GM19397 (cell line): ENCODE measurements at regions not wholly inside any gene's neighbourhood (a gene's known extent, or its start where the extent isn't known, plus 50 kb on each side); places are given as distances from the start of the nearest gene placed in this dataset.
"Not testable (repeated sequence)": the region's sequence is repeated elsewhere in the genome, so short reads cannot be mapped to it uniquely, and the experiment has no call there.

Source experiments
- ATAC-seq: cut with Tn5 transposase; IDR thresholded peaks from one replicate; pipeline ENCODE4 v1.9.1; 2021; ENCODE audit warnings: mild to moderate bottlenecking, moderate library complexity; ENCODE audit not compliant: unreplicated experiment

DNA sequence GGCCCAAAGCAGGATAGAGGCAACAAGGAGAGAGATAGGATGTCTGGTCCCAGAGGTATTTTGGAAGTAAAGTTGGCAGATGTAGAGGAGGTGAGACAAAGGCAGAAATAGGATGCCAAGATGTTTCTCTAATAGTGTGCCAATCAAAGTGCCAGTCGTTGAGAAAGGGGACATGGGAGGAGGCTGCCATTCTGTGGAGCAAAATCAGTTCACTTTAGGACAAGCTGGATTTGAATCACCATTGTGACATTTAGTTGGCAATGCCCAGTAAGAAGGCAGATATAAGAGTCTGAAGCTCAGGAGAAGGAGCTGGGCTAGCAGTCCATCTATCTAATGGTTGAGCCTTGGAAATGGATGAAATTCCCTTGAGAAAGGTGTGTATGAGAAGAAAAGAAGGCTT is 53.8 kb downstream of the ADRB2 start:
- no peak for ATAC-seq

DNA sequence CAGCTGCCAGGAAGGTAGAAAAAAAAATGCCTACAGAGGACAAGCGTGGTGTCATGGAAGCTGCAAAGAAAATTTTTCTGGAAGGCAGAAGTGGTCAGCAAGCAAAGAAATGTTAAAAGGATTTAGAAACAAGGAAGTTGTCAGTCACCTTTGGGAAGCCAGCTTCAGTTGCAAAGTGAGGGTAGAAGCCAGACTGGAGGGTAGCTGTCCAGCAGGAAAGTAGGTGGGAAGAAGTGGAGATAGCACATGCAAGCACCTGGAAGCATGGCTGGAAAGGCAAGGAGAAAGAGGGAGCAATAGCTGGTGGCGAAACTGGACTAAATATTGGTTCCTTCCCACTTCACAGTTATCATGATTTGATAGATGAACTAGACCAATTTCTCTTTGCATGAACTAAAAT is 54.3 kb downstream of the ADRB2 start:
- no peak for ATAC-seq

DNA sequence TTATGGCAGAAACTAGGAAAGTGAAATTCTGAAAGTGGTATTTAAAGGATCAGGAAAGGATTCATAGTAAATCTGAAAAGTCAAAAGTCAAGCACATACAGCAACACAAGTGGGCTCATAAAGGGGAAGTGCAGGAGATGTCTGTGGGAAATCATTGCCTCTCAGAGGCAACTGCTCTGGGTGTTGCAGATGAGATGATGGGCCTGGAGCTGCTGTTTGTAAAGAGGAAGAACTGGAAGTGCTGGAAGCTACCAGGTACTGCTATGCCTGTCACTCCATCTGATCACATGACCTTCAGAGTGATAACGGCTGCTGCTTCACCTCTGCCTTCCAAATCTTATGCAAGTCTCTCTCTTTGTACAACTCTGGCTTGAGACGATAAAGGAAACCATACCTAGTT is 55.9 kb downstream of the ADRB2 start:
- ATAC-seq = no peak

DNA sequence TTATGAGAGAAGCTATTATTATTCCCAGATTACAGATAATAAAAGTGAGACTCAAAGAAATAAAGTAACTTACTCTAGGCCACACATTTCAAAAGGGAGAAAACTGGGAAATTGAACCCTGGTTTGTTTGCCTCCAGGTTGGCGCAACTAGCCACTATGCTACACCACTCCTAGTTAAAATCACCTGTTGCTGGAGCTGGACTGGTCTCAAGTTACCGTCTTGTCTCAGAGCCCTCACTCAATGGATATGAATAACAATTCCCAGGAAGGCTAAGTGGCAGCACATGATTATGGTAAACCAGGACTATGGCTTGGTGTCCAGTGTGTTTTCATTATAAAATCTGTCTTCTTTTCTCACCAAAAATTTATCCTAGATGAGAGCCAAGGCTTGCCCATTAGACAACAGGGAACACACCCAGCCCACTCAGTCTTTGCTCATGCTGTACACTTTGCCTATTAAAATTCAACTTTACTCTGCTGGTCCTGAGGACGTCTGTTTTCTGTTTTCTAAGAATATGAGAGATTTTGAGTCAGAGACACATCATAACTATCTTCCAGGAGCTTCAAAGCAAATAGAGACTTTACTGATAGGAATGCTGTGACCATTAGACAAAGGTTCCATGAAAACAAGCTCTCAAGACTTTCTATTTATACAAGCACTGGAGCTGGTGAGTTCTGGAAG is 58.1 kb downstream of the ADRB2 start:
- ATAC-seq = no peak

DNA sequence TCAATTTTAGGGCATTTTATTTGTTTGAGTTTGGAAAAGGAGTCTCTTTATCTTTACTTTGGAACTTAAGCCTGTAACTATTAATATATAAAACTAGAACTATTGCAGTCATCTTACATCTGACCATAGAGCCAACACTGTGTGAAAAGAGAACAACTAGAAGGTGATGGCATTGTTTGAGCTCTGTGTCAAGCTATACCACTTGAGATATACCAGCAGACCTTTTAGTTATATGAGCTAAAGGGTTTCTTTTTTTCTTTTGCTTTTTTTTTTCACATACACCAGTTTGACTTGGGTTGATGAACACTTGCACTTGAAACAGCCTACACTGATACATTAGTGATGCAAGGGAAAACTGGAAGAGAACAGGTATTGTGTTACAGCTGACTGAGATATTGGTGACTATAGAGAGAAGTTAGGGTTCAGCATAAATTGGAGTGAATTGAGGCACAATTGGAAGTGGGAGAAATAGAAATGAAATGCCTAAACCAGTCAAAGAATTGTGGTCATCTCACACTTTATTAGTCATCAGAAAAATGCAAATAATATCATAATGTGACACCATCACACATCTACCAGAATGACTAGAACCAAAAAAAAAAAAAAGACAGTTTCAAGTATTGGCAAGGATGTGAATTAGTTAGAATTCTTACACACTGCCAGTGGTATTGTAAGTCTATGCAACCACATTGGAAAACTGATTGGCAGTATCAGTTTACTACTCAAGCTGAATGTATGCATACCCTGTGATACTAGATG is 60.9 kb downstream of the ADRB2 start:
- no peak for ATAC-seq

DNA sequence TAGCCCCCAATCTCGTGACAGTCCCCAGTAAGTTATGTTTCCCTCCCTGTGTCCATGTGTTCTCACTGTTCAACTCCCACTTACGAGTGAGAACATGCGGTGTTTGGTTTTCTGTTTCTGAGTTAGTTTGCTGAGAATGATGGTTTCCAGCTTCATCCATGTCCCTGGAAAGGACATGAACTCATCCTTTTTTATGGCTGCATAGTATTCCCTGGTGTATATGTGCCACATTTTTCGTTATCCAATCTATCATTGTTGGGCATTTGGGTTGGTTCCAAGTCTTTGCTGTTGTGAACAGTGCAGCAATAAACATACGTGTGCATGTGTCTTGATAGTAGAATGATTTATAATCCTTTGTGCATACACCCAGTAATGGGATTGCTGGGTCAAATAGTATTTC is 63.5 kb downstream of the ADRB2 start:
- not testable (repeated sequence) for ATAC-seq

DNA sequence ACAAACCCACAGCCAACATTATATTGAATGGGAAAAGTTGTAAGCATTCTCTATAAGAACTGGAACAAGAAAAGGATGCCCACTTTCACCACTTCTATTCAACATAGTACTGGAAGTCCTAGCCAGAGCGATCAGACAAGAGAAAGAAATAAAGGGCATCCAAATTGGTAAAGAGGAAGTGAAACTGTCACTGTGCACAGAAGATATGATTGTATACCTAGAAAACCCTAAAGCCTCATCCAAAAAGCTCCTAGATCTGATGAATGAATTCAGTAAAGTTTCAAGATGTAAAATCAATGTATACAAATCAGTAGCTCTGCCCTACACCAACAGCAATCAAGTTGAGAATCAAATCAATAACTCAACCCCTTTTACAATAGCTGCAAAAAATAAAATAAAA is 69.0 kb downstream of the ADRB2 start:
- not testable (repeated sequence) for ATAC-seq

DNA sequence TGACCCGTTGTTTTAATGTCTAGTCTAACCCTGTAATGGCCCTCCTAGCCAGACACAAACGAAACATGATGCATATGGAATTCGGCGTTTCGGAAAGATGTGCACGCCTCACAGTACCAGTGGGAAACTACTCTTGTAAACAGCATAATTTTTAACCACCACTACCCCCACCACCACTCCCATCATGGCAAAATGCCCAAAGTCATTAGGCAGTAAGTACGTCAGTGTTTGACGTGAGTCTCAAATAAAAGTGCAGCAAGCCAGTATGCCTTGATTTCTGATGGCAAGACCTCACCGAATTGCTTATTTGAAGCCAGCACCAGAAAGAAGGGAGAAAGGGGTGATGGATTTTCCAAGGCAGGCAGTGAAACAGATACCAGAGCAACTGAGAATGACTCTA is 71.4 kb downstream of the ADRB2 start:
- no peak for ATAC-seq

DNA sequence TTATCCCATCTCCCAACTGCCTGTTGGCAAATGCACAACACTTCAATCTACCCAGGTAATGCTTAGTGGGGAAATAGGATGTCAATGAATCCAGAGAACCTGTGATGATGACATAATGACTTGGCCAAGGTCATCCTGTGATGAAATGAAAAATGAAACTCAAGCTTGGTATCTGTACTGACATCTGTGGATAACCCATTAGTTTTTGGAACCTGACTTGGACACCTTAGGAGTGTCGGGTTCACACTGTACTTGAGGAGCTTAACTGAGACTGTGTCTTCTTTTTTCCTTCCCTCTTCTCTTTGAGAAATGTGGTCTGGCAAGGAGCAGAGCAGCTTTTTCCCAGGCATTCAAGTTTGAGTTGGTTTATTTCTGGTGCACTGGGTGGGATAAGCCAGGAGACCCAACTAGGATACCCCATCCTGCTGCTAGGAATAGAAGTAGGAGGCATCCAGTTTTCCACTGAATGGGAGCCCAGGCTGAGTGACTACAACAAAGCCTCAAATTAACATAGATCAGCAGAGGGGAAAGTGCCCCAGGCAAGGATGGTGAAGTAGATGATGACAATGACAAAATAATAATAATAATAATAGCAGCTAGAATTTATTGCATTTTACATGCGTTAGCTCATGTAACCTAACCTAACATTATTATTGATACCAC is 72.1 kb downstream of the ADRB2 start:
- ATAC-seq = no peak

DNA sequence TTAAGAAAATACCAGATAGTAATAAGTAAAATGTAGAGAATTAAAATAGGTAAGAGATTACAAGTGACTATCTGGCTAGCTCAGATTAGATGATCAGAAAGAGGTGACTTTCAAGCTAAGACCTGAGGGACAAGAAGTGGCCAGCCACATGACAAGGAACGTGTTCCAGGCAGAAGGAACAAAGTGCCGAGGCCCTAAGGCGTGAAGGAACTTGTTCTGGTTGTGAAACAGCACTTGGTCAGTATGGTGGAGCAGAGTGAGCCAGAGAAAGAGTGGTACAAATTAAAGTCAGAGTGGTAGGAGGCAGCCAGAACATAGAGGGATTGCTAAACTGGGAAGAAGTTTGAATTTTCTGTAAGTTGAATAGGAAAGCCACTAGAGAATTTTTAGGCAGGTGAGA is 73.6 kb downstream of the ADRB2 start:
- ATAC-seq = no peak

DNA sequence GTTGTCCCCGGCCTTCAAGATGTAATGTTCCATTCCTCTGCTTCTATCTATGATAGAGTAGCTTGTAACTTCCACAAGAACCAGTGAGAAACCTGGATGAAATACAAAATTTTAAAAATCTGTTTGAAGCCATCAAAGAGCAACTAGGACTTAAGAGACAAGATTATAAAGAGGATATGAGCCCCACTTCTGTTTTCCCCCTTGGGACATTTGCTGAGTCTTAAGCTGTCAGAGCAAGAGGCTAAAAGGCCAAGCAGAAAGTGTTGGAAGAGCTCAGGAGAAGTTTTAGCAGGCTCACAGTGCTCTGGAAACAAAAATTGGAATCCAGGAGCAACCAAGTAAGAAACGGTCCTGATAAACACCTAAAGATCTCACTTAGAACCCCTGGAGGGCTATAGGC is 76.1 kb downstream of the ADRB2 start:
- no peak for ATAC-seq

DNA sequence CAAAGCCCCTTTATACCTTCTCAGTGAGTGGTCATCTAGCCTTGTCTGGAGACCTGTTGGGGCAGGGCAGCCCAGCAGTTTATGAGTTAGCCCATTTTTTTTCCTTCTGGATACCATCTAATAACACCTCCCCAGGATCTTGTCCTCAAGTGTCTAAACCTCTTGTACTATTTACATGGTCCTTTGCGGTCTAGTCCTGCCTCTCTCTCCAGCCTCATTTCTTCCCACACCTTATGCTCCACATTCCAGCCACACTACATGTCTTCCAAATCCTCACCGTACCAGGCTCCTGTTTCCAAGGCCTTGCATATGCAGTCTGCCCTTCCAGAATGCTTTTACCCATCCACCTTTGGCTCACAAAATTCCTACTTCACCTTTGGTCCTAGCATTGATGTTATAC is 77.2 kb downstream of the ADRB2 start:
- no peak for ATAC-seq

DNA sequence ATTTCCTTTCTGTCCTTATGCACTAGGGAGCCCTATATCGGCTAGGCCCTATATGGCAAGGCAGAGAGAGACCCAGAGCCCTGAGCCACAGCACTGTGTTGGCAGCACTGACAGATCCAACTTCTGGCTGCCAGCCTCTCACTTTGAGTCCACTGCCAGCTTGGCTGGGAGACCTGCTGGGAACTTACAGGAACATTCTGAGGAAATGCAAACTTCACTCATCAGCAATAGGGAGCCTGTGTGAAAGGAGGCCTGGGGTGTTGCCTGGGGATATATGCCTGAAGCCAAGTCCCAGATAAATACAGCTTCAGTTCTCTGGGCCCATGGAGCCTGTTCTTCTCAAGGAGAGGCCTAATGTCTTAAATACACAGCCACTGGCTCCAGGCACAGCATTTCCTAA is 78.0 kb downstream of the ADRB2 start:
- ATAC-seq = no peak

DNA sequence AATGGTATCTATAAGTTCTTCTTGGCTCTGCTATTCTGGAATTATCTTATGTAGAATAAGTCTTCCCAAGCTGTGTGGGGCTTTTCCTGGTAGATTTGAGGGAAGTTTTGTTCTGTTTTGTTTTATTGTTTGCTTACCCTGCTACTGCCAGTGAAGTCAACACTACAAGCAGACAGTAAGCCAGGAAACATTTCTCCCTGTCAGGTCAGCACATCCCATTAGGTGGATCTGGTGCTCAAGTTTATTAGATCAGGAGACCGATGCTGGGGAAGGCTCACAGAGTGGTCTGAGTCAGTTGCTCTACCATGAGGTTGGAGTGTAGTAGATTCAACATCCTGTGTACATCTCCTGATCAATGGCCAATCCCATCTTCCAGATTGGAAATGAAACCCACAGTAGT is 79.1 kb downstream of the ADRB2 start:
- ATAC-seq = no peak

DNA sequence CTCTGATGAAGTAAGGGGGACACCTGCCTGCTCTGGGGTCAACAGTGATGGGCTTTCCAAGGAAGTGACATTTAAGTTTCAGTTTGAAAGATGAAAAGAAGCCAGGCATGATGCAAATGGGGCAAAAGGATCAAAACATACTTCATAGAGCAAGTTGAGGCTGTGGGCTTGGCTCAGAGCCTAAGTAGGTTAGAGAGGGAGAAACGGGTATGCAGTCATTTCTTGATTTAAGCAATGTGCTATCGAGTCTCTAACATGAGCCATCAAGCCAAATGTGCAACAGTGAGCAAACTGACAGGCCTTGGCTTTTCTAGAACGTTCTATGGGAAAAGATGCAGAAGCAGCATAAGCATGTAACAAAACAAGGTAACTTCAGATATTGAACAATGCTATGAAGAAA is 80.6 kb downstream of the ADRB2 start:
- no peak for ATAC-seq

DNA sequence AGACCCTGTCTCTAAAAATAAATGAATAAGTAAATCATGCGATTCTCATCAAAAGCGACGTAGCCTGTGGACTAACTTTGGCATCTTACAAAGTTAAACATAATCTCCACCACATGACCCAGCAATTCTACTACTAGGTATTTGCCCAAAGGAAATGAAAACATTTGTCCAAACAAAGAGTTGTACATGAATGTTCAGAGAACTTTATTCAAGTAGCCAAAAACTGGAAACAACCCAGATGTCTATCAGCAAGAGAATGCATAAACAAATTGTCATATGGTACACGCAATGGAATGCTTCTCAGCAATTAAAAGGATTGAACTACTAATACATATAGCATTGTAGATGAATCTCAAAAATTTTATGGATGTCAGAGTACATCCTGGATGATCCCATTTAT is 82.6 kb downstream of the ADRB2 start:
- no peak for ATAC-seq

DNA sequence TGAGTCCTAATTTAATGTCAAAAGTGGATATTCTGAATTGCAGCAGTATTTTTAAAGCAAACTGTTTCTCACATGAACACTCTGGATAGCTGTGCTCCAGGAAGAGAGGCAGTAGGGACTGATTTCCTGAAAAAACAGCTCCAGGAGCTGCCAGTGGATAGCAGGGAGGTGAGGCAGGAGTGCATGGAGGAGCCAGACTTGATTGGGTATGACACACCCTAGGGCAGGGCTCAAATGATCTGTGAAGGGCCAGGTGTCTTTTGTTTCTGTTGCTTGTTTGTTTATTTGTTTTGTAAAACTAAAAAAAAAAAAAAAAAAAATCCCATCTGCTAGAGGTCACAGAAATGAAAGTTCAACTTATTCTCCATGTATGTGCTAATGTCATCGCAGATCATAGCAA is 83.4 kb downstream of the ADRB2 start:
- ATAC-seq = no peak

DNA sequence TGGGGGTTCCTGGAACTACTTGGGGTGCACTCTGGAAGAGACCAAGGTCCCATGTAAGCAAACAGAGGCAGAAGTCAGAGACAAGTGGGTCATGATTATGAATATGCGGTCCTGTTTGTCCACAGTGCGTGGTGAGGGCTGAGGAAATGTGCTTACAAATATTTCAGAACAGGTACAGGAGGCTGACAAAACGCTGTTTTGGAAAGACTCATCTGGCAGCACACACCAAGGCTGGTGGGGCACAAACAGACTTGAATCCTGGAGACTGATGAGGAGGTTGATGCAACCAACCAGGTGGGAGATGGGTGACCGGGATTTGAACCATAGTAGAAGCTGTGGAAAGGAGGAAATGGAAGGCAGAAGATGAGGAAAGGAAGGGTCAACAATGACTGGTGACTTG is 83.8 kb downstream of the ADRB2 start:
- no peak for ATAC-seq

DNA sequence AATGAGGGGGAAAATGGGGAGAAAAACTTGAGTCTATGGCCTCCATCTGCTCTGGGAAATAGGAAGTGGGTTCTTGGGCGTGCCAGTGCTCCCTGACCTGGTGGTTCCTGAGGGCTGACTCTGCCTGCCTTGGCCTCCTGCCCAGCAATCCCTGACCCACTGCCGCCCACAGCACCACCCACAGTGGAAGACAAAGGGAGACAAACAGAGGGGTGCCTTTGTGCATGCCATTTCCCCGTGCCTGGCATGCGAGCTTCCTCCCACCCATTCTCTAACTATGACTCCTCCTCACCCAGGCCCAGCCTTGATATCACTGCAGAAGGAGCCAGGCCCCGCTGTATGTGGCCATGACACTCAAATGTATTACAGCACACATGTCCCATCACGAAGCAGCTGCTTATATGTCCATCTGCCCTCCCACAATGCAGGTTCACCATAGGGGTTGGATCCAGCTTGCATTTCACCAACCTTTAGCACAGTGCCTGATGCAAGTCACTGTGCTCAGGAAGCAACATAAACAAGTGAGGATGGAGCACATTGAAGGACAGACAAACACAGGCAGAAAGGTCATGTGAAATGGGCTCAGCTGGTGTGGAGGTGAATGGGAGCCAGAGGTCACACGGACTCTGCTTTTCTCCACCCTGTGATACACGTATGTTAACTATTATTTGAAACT is 84.4 kb downstream of the ADRB2 start:
- no peak for ATAC-seq

DNA sequence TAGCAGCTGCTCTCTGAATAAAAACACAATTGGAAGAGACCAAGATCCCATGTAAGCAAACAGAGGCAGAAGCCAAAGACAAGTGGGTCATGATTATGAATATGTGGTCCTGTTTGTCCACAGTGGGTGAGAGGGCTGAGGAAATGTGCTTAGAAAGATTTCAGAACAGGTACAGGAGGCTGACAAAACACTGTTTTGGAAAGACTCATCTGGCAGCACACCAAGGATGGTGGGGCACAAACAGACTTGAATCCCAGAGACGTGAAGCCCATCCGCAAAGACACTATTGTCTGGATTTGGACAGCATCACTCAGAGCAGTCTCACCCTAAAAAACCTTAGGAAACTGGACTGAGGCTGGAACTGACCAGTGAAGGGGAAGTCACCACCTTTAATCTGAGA is 85.0 kb downstream of the ADRB2 start:
- no peak for ATAC-seq

DNA sequence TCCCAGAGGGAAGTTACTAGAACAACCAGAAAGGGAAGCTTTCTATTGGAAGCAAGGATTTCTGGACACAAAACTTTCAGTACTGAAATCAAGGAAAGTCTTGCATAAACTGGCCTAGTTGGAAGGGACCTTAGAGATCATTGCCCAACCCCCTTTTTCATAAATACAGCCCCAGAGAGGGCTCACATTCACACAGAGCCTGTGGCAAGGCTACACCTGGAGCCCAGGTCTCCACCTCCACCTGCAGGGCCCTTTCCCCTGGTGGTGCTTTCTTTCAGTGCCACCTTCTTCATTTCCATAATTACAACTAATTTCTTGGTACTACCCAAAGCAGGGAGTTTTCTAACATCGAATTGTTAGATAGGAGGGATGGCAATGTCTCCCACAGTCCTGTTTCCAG is 85.7 kb downstream of the ADRB2 start:
- ATAC-seq = no peak
